B cell (primary cell): ENCODE measurements at regions not wholly inside any gene's neighbourhood (a gene's known extent, or its start where the extent isn't known, plus 50 kb on each side); places are given as distances from the start of the nearest gene placed in this dataset.
"Not testable (repeated sequence)": the region's sequence is repeated elsewhere in the genome, so short reads cannot be mapped to it uniquely, and the experiment has no call there.

ENCODE experiments used
- CTCF ChIP-seq: fragments of 200-600 bp; IDR thresholded peaks from one replicate; pipeline ENCODE4 v1.8.0; 2022; ENCODE audit warnings: antibody characterized with exemption, mild to moderate bottlenecking
- EZH2 ChIP-seq: IDR thresholded peaks from 2 replicates; pipeline ENCODE4 v1.6.1; 2012; ENCODE audit warnings: borderline replicate concordance, low read depth, mild to moderate bottlenecking, moderate library complexity, low read length; ENCODE audit not compliant: insufficient read depth, poor library complexity, severe bottlenecking

GRCh38 chr10:30131369-30131768 is 72.0 kb upstream of the JCAD start:
- TF ChIP-seq CTCF, EZH2: not testable (repeated sequence)
